Spinal cord (tissue), 9 donors: ENCODE measurements at regions not wholly inside any gene's neighbourhood (a gene's known extent, or its start where the extent isn't known, plus 50 kb on each side); places are given as distances from the start of the nearest gene placed in this dataset.

ENCODE experiments used
- DNase-seq, 6 donors: peaks; one replicate each; pipeline versions ENCODE4 v3.0.0 to v3.0.0-alpha.2; 2013 to 2015; ENCODE audit warnings: low spot score in 6 of 6, low read depth in 4 of 6
- H3K27ac ChIP-seq: one replicate; pipeline ENCODE4 v1.5.1; 2013; ENCODE audit warnings: low read depth, low read length, control low read depth
- H3K27me3 ChIP-seq: one replicate; pipeline ENCODE4 v1.6.1; 2013; ENCODE audit warnings: low read length; ENCODE audit not compliant: control insufficient read depth, insufficient read depth
- H3K36me3 ChIP-seq: one replicate; pipeline ENCODE4 v1.6.1; 2013; ENCODE audit warnings: low read length; ENCODE audit not compliant: control insufficient read depth, insufficient read depth
- H3K4me1 ChIP-seq: one replicate; pipeline ENCODE4 v1.6.1; 2013; ENCODE audit warnings: low read length; ENCODE audit not compliant: control insufficient read depth, insufficient read depth
- H3K4me3 ChIP-seq: one replicate; pipeline ENCODE4 v1.5.1; 2013; ENCODE audit warnings: low read depth, low read length, control low read depth
- H3K9me3 ChIP-seq: one replicate; pipeline ENCODE4 v1.6.1; 2013; ENCODE audit warnings: low read length; ENCODE audit not compliant: control insufficient read depth, insufficient read depth
- WGBS: methylation state at CpG from one replicate; pipeline ENCODE4 v1.1.5; 2013; ENCODE audit warnings: missing lambda C conversion rate; ENCODE audit not compliant: insufficient coverage; 5-methylcytosine and 5-hydroxymethylcytosine counted together
- donor health status: healthy.

DNA sequence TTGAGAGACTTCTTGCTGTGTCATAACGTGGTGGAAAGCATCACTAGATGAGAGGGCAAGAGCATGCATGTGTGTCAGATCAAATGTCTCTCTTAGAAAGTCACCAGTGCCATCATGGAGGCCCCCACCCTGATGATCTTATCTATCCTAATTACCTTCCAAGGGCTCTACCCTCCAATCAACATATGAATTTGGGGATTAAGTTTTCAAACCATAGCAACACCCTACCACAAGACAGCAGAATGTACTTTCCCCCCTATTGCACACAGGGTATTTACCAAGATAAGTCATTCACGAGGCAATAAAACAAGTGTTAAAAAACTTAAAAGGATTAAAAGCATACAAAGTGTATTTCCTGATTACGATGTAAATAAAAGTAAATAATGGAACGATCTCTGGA is 515.6 kb downstream of the LMO4 start:
- peaks cover 1% of the 10 kb centered on the region for H3K9me3 ChIP-seq
- H3K36me3 ChIP-seq = no peaks in the 10 kb centered on the region
- no peaks in the 10 kb centered on the region for H3K4me1 ChIP-seq
- H3K4me3 ChIP-seq = no peak overlapping the region
- no peak for DNase-seq
- WGBS = 55% methylated on average over 1 of the region's 4 CpGs
- no peaks in the 10 kb centered on the region for H3K27me3 ChIP-seq
- no peak overlapping the region for H3K27ac ChIP-seq

DNA sequence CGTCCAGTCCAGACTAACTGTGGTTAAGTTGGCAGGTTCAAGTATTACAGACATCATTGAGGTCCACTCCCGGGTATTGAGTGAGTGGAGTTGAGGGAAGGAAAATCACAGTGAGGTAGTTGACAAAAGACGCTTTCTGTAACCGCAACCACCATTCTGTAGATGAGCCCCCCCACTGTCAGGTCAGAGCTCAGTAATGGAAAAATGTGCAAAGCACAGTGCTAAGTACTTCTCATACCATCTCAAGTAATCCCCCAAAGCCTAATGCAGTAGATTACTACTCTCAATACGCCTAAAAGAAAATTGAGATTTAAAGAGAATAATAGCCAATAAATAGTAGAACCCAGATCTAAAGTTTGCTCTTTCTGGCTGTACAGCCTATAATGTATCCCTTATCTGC is 522.8 kb downstream of the LMO4 start:
- DNase-seq = no peak
- no peak overlapping the region for H3K27ac ChIP-seq
- H3K4me3 ChIP-seq = no peak overlapping the region
- WGBS = 100% methylated on average over 3 of the region's 5 CpGs
- no peaks in the 10 kb centered on the region for H3K36me3 ChIP-seq
- H3K27me3 ChIP-seq = no peaks in the 10 kb centered on the region
- H3K4me1 ChIP-seq = no peaks in the 10 kb centered on the region
- H3K9me3 ChIP-seq = no peaks in the 10 kb centered on the region

DNA sequence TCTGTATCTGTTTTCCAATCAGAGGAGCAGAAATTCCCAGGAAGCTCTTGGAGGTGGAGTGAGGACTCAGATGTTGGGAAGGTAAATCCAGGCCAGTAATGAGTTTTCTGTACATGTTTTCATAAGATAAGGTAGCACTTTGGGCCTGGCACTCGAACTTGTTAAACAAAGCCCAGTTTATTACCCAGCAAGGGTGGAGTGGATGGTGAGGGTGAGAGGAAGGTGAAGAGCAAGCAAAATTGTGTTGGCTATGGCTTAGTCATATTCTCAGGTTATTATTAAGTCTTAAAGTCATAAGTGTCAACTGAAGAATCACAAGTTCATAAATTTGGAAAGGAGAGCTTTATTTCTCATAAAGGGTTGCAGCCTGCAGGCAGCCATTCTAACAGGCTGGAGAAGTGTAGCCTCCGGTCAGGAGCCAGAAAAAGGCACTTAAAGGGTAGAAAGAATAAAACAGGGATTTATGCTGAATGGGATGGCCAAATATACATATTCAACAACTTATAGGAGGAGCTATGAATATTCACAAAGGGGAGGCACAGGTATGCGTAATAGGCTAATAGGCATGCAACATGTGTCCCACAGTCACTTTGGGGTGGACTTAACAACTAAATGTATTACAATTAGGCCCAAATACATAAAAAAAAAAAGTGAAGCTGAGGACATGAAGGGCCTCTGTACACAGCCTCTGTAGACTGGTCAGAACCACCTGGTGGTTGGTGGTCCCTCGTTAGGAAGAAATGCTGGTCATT is 523.9 kb downstream of the LMO4 start:
- H3K27ac ChIP-seq = no peak overlapping the region
- H3K36me3 ChIP-seq = no peaks in the 10 kb centered on the region
- WGBS = 93% methylated on average over 2 of the region's 4 CpGs
- H3K4me3 ChIP-seq = no peak overlapping the region
- H3K27me3 ChIP-seq = no peaks in the 10 kb centered on the region
- no peaks in the 10 kb centered on the region for H3K9me3 ChIP-seq
- no peak for DNase-seq
- no peaks in the 10 kb centered on the region for H3K4me1 ChIP-seq

DNA sequence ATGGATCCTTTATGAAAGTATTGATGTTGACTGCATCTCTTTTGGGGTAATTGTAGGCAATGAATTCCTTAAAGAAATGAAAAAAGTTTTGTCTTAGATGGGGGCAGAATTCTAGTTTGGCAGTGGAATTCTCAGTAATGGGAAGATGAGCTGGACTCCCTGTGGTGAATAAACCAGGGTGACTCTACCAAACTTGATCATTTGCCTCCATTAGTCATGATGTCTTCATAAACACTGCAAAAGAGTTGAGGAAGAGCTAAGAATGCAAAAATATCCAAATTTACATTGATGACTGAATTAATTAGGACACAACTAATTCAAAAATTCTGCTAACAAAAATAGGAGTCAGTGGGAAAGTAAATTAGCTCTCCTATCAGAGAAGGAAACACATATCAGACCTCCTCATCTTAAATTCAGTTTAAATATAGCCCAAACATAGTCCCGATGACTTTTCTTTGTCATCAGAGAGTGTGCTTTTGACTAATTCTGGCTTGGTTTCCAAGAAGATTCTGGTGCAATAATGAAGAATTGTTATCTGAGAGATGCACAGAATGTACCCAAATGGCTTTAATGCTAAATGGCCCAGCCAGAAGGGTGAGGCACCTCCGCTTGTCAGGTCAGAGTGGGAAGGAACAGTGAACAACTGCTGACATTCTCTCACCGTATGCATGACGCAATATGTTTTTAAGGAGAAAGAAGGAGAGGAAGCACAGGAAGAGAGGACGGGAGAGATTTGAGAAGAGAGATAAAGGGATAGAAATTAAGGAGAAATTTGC is 525.1 kb downstream of the LMO4 start:
- WGBS = 54% methylated on average over 4 of the region's 5 CpGs
- no peaks in the 10 kb centered on the region for H3K4me1 ChIP-seq
- no peak overlapping the region for H3K27ac ChIP-seq
- H3K27me3 ChIP-seq = no peaks in the 10 kb centered on the region
- no peak overlapping the region for H3K4me3 ChIP-seq
- no peak for DNase-seq
- no peaks in the 10 kb centered on the region for H3K36me3 ChIP-seq
- H3K9me3 ChIP-seq = no peaks in the 10 kb centered on the region

DNA sequence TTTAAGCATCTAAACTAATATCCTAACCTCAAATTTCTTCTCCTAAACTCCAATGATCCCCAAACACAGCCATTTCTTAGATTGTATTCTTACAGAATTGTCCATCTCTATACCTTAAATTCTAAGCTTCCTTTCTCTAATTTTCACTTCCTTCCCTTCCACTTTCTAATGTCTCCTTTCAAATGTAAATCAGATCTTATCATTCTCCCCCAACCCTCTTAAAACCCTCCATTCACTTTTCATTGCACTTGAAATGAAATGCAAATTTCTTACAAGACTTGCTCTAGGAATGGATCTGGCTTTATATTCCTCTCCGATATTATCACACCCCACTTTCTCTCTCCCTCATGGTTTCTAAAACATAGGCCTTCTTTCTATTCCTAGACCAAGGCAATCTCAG is 534.6 kb downstream of the LMO4 start:
- 38% methylated on average over 1 of the region's 1 CpG for WGBS

DNA sequence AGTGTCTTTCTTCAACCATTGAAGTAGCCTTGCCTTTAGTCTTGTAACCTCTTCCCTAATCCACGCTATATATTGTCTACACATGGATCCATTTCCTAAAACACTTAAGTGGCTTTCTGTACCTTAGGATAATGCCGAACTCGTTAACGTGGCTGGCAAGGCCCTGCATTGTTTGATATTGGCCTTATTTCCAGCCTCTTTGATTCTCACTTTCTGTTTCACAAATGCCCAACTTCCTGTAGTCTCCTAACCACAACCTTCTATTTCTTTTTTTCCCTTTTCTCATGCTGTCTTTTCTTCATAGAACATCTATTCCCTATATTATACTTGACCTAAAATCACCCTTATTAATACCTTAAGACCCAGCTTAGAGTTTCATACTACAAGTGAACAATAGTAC is 536.0 kb downstream of the LMO4 start:
- Histone ChIP-seq H3K4me3 (no peak overlapping the region), H3K27ac (no peak overlapping the region), H3K36me3 (no peaks in the 10 kb centered on the region), H3K9me3 (peaks cover 1% of the 10 kb centered on the region), H3K4me1 (no peaks in the 10 kb centered on the region), H3K27me3 (no peaks in the 10 kb centered on the region)
- DNase-seq = no peak
- 97% methylated on average over 4 of the region's 4 CpGs for WGBS

More for the DNA sequence above, 534.6 kb downstream of the LMO4 start:
- Histone ChIP-seq H3K27me3 (no peaks in the 10 kb centered on the region), H3K4me1 (no peaks in the 10 kb centered on the region), H3K9me3 (peaks cover 1% of the 10 kb centered on the region), H3K36me3 (no peaks in the 10 kb centered on the region), H3K4me3 (no peak overlapping the region), H3K27ac (no peak overlapping the region)
- no peak for DNase-seq

DNA sequence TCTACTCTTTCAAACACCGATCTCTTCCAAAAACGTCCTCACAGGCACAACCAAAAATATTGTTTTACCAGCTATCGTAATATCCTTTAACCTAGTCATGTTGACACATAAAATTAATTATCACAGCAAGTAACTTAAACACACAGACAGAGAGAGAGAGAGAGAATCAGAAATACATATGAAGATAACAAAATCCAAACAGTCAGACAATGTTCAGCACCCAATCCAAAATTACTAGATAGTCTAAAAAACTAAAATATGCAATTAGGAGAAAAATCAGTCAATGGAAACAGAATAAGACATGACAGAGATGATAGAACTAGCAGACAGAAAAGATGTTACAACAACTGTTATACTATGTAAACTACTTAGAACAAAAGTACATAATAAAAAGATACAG is 537.7 kb downstream of the LMO4 start:
- H3K27me3 ChIP-seq = no peaks in the 10 kb centered on the region
- no peak for DNase-seq
- H3K9me3 ChIP-seq = peaks cover 1% of the 10 kb centered on the region
- H3K4me3 ChIP-seq = no peak overlapping the region
- WGBS = 100% methylated on average over 2 of the region's 3 CpGs
- no peaks in the 10 kb centered on the region for H3K4me1 ChIP-seq
- H3K36me3 ChIP-seq = no peaks in the 10 kb centered on the region
- H3K27ac ChIP-seq = no peak overlapping the region

DNA sequence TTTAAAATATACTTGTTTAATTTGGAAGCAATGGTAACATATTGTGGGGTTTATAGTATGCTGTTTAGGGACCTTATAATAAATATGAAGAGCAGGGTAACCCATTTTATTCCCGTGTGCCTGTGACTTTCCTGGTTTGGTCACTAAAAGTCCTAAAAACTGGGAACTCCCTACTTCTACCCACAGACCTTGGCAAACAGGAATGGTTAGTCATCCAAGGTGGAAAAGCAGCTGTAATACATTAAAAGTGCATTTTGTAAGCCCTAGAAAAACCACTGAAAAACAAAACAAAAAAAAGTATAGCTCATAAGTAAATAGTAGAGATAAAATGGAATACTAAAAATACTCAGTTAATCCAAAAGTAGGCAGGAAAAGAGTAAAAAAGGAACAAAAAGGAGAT is 538.9 kb downstream of the LMO4 start:
- Histone ChIP-seq H3K9me3 (peaks cover 1% of the 10 kb centered on the region), H3K27me3 (no peaks in the 10 kb centered on the region), H3K4me1 (no peaks in the 10 kb centered on the region), H3K27ac (no peak overlapping the region), H3K36me3 (no peaks in the 10 kb centered on the region), H3K4me3 (no peak overlapping the region)
- no CpG with 5 or more reads among the region's 1 CpG for WGBS
- DNase-seq = no peak

DNA sequence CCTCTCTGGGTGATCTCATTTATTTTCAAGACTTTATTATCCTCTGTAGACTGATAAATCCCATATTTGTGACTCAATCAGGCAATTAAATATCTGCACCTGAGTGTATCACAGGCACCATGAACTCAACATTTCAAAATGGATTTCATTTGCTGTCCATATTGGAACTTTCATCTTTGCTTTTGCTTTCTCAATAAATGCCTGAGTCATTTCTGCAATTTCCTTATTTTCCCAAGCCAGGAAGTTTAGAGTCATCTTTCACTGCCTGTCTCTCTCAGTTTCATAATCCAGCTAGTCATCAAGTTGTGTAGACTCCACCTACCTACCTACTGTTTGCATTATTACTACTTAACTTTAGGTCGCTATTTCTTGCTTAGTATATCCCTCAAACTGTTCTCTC is 540.9 kb downstream of the LMO4 start:
- Histone ChIP-seq H3K4me3 (no peak overlapping the region), H3K27me3 (no peaks in the 10 kb centered on the region), H3K4me1 (no peaks in the 10 kb centered on the region), H3K36me3 (no peaks in the 10 kb centered on the region), H3K9me3 (peaks cover 1% of the 10 kb centered on the region), H3K27ac (no peak overlapping the region)
- DNase-seq = no peak
- WGBS = 100% methylated on average over 1 of the region's 1 CpG

DNA sequence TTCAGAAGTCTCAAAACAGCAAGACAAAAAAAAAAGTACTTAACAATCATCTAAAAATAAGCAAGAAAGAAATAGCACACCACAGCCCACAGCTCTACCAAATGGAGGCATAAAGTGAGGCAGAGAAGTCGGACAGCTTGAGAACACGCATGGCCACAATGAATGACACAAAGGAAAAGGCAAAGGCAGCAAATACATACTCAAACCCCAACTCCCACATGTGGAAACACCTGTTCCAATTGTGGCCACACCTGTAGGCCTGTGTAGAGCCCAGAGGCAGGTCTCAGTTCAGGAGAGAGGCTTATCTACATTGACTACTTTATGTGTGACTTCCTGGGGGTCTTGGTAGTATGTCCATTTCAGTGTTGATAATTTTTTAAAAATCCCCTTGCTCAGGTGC is 543.5 kb downstream of the LMO4 start:
- Histone ChIP-seq H3K9me3 (no peaks in the 10 kb centered on the region), H3K27ac (no peak overlapping the region)
- 93% methylated on average over 2 of the region's 2 CpGs for WGBS

More for the DNA sequence above, 543.5 kb downstream of the LMO4 start:
- DNase-seq = no peak
- no peaks in the 10 kb centered on the region for H3K4me1 ChIP-seq
- H3K27me3 ChIP-seq = no peaks in the 10 kb centered on the region
- no peaks in the 10 kb centered on the region for H3K36me3 ChIP-seq
- H3K4me3 ChIP-seq = no peak overlapping the region
